ENCODE measurements at regions not wholly inside any gene's neighbourhood (a gene's known extent, or its start where the extent isn't known, plus 50 kb on each side); places are given as distances from the start of the nearest gene placed in this dataset.

- Histone ChIP-seq H3K9ac (ENCODE audit: insufficient read depth, low read length, poor library complexity, severe bottlenecking) (no peak overlapping the region), H3K4me2 (replicated peaks; ENCODE audit: extremely low read depth, low read length, poor library complexity, severe bottlenecking) (no peak overlapping the region), H4K20me1 (ENCODE audit: insufficient read depth, low read length) (no peaks in the 10 kb centered on the region), H3K4me1 (ENCODE audit: control insufficient read depth in 1 of 2, insufficient read depth in 2 of 2, low read length in 2 of 2) (no peaks in the 10 kb centered on the region), H3K27ac (ENCODE audit: low read depth in 1 of 2, low read length in 2 of 2) (no peak overlapping the region), H3K9me3 (replicated peaks in 1 of 2; ENCODE audit: control insufficient read depth in 1 of 2, insufficient read depth in 1 of 2, low read length in 2 of 2) (no peaks in the 10 kb centered on the region), H3K4me3 (replicated peaks in 1 of 3; ENCODE audit: low read depth in 2 of 3, low read length in 3 of 3) (no peak overlapping the region), H2AFZ (ENCODE audit: insufficient read depth, low read depth, low read length, poor library complexity, severe bottlenecking) (no peak overlapping the region), H3K36me3 (replicated peaks in 1 of 2; ENCODE audit: control insufficient read depth in 1 of 2, insufficient read depth in 2 of 2, low read length in 2 of 2) (no peaks in the 10 kb centered on the region), H3K27me3 (ENCODE audit: control insufficient read depth in 2 of 2, insufficient read depth in 2 of 2, low read length in 2 of 2) (no peaks in the 10 kb centered on the region), H3K79me2 (ENCODE audit: insufficient read depth, low read length) (no peaks in the 10 kb centered on the region)
- 100% methylated on average over 1 of the region's 4 CpGs for WGBS (ENCODE audit: insufficient coverage)
- Mint-ChIP-seq H3K4me3 (no peak overlapping the region), H3K9me3 (peaks cover 0 to 5% (median 0%) of the 10 kb centered on the region in 7 donors), H3K27ac (no peak overlapping the region), H3K4me1 (no peaks in the 10 kb centered on the region), H3K27me3 (ENCODE audit: low read depth in 3 of 3) (no peaks in the 10 kb centered on the region), H3K36me3 (no peaks in the 10 kb centered on the region)
- no peak for DNase-seq
- TF ChIP-seq, protein P1, sequence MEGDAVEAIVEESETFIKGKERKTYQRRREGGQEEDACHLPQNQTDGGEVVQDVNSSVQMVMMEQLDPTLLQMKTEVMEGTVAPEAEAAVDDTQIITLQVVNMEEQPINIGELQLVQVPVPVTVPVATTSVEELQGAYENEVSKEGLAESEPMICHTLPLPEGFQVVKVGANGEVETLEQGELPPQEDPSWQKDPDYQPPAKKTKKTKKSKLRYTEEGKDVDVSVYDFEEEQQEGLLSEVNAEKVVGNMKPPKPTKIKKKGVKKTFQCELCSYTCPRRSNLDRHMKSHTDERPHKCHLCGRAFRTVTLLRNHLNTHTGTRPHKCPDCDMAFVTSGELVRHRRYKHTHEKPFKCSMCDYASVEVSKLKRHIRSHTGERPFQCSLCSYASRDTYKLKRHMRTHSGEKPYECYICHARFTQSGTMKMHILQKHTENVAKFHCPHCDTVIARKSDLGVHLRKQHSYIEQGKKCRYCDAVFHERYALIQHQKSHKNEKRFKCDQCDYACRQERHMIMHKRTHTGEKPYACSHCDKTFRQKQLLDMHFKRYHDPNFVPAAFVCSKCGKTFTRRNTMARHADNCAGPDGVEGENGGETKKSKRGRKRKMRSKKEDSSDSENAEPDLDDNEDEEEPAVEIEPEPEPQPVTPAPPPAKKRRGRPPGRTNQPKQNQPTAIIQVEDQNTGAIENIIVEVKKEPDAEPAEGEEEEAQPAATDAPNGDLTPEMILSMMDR (IDR thresholded peaks at IDR 0.05): no peak
- intact Hi-C loops (cut with micrococcal nuclease): no loop called here
Measured at GRCh38 chr4:111064342-111064993, 441.6 kb upstream of the PITX2 start.

GRCh38 chr4:111066001-111066400, 443.1 kb upstream of the PITX2 start:
- Mint-ChIP-seq H3K36me3 (no peaks in the 10 kb centered on the region), H3K9me3 (peaks cover 0 to 6% (median 0%) of the 10 kb centered on the region in 7 donors), H3K27ac (no peak overlapping the region), H3K27me3 (ENCODE audit: low read depth in 3 of 3) (no peaks in the 10 kb centered on the region), H3K4me3 (no peak overlapping the region), H3K4me1 (no peaks in the 10 kb centered on the region)
- Histone ChIP-seq H3K27me3 (ENCODE audit: control insufficient read depth in 2 of 2, insufficient read depth in 2 of 2, low read length in 2 of 2) (no peaks in the 10 kb centered on the region), H3K4me3 (replicated peaks in 1 of 3; ENCODE audit: low read depth in 2 of 3, low read length in 3 of 3) (no peak overlapping the region), H3K27ac (ENCODE audit: low read depth in 1 of 2, low read length in 2 of 2) (no peak overlapping the region), H3K36me3 (replicated peaks in 1 of 2; ENCODE audit: control insufficient read depth in 1 of 2, insufficient read depth in 2 of 2, low read length in 2 of 2) (no peaks in the 10 kb centered on the region), H2AFZ (ENCODE audit: insufficient read depth, low read depth, low read length, poor library complexity, severe bottlenecking) (no peak overlapping the region), H3K9ac (ENCODE audit: insufficient read depth, low read length, poor library complexity, severe bottlenecking) (no peak overlapping the region), H3K9me3 (replicated peaks in 1 of 2; ENCODE audit: control insufficient read depth in 1 of 2, insufficient read depth in 1 of 2, low read length in 2 of 2) (peaks cover 0 to 3% of the 10 kb centered on the region in 2 donors), H3K79me2 (ENCODE audit: insufficient read depth, low read length) (no peaks in the 10 kb centered on the region), H3K4me2 (replicated peaks; ENCODE audit: extremely low read depth, low read length, poor library complexity, severe bottlenecking) (no peak overlapping the region), H4K20me1 (ENCODE audit: insufficient read depth, low read length) (no peaks in the 10 kb centered on the region), H3K4me1 (ENCODE audit: control insufficient read depth in 1 of 2, insufficient read depth in 2 of 2, low read length in 2 of 2) (no peaks in the 10 kb centered on the region)
- no peak for DNase-seq
- TF ChIP-seq, protein P1 (IDR thresholded peaks at IDR 0.05): no peak
- 82% methylated on average over 2 of the region's 2 CpGs for WGBS (ENCODE audit: insufficient coverage)
- intact Hi-C loops (cut with micrococcal nuclease): no loop called here

All from CD14-positive monocyte (primary cell).